Peyer's patch (tissue), 4 donors: ENCODE measurements at regions not wholly inside any gene's neighbourhood (a gene's known extent, or its start where the extent isn't known, plus 50 kb on each side); places are given as distances from the start of the nearest gene placed in this dataset.

Experiments
- POLR2A ChIP-seq, 2 donors: fragments of 450-650 bp; IDR thresholded peaks; one replicate each; pipeline ENCODE4 v1.5.1; 2017; ENCODE audit warnings: antibody characterized with exemption in 2 of 2, mild to moderate bottlenecking in 2 of 2, moderate library complexity in 2 of 2
- TF ChIP-seq, protein P1 (sequence below), 6 experiments: fragments of 450-650 bp in 4 of 6; fragments of 200-600 bp in 2 of 6; sonication (generic) in 1 of 6; IDR thresholded peaks; one replicate each; pipeline ENCODE4 v1.5.1; 2017 to 2019; ENCODE audit warnings: antibody characterized with exemption in 6 of 6, mild to moderate bottlenecking in 3 of 6, moderate library complexity in 1 of 6

DNA sequence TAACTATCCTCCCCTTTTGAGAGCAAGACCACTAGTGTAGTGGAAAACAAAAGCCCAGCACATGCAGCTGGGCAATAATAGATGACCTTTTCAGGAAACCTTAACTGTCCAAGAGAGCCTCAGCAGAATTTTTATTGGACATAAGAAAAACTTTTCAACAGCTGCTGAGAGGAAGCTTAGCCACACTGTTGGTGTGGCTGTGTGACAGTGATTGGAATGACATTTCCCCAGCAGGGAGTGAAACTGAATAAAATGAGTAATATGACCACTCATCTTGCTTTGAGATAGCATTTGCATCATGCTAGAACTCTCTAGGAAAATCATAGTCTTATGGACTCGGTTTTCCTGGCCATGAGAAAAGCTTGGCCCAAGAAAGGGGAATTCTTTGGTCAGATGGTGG, 687.8 kb downstream of the SLCO4C1 start:
- no peak for TF ChIP-seq POLR2A (IDR thresholded peaks at IDR 0.05)
- TF ChIP-seq, protein P1, sequence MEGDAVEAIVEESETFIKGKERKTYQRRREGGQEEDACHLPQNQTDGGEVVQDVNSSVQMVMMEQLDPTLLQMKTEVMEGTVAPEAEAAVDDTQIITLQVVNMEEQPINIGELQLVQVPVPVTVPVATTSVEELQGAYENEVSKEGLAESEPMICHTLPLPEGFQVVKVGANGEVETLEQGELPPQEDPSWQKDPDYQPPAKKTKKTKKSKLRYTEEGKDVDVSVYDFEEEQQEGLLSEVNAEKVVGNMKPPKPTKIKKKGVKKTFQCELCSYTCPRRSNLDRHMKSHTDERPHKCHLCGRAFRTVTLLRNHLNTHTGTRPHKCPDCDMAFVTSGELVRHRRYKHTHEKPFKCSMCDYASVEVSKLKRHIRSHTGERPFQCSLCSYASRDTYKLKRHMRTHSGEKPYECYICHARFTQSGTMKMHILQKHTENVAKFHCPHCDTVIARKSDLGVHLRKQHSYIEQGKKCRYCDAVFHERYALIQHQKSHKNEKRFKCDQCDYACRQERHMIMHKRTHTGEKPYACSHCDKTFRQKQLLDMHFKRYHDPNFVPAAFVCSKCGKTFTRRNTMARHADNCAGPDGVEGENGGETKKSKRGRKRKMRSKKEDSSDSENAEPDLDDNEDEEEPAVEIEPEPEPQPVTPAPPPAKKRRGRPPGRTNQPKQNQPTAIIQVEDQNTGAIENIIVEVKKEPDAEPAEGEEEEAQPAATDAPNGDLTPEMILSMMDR (IDR thresholded peaks at IDR 0.05) = no peak
